CD14-positive monocyte (primary cell): ENCODE measurements at regions not wholly inside any gene's neighbourhood (a gene's known extent, or its start where the extent isn't known, plus 50 kb on each side); places are given as distances from the start of the nearest gene placed in this dataset.

ENCODE experiments used
- DNase-seq, 3 donors: peaks; one replicate each; pipeline ENCODE4 v3.0.0-alpha.2; 2011 to 2022
- H2AFZ ChIP-seq: 2 replicates; pipeline ENCODE4 v1.6.0; 2012; ENCODE audit warnings: mild to moderate bottlenecking, low read depth, low read length, inconsistent platforms; ENCODE audit not compliant: insufficient read depth, poor library complexity, severe bottlenecking
- H3K27ac ChIP-seq, 2 donors: 1 replicate in 1 of 2; 2 replicates in 1 of 2; pipeline ENCODE4 v1.5.1; 2012 to 2013; ENCODE audit warnings: low read length in 2 of 2, control low read depth in 1 of 2, inconsistent platforms in 1 of 2, low read depth in 1 of 2, mild to moderate bottlenecking in 1 of 2
- H3K27me3 ChIP-seq, 2 donors: one replicate each; pipeline versions ENCODE4 v1.6.0 to v1.6.1; 2011 to 2013; ENCODE audit warnings: low read length in 2 of 2; ENCODE audit not compliant: control insufficient read depth in 2 of 2, insufficient read depth in 2 of 2
- H3K36me3 ChIP-seq, 2 donors: replicated peaks in 1 of 2; 1 replicate in 1 of 2; 2 replicates in 1 of 2; pipeline versions ENCODE4 v1.5.1 to v1.6.1; 2012 to 2013; ENCODE audit warnings: low read length in 2 of 2, control low read depth in 1 of 2, inconsistent platforms in 1 of 2, mild to moderate bottlenecking in 1 of 2; ENCODE audit not compliant: insufficient read depth in 2 of 2, control insufficient read depth in 1 of 2
- H3K4me1 ChIP-seq, 2 donors: 1 replicate in 1 of 2; 2 replicates in 1 of 2; pipeline versions ENCODE4 v1.5.1 to v1.6.1; 2012 to 2013; ENCODE audit warnings: low read length in 2 of 2, control low read depth in 1 of 2, inconsistent platforms in 1 of 2, mild to moderate bottlenecking in 1 of 2, moderate library complexity in 1 of 2; ENCODE audit not compliant: insufficient read depth in 2 of 2, control insufficient read depth in 1 of 2
- H3K4me2 ChIP-seq: replicated peaks from 2 replicates; pipeline ENCODE3; 2012; ENCODE audit warnings: low read length, moderate library complexity, mild to moderate bottlenecking; ENCODE audit not compliant: poor library complexity, severe bottlenecking; ENCODE audit errors: extremely low read depth
- H3K4me3 ChIP-seq, 3 experiments: fragments of 200-600 bp in 1 of 3; sonication (generic) in 1 of 3; replicated peaks in 1 of 3; 1 replicate in 2 of 3; 2 replicates in 1 of 3; pipeline ENCODE4 v1.5.1; 2011 to 2013; ENCODE audit warnings: low read length in 3 of 3, mild to moderate bottlenecking in 3 of 3, control low read depth in 2 of 3, low read depth in 2 of 3, inconsistent platforms in 1 of 3, moderate library complexity in 1 of 3
- H3K79me2 ChIP-seq: 2 replicates; pipeline ENCODE4 v1.6.0; 2012; ENCODE audit warnings: mild to moderate bottlenecking, control low read depth, inconsistent platforms, low read length, moderate library complexity; ENCODE audit not compliant: insufficient read depth
- H3K9ac ChIP-seq: 2 replicates; pipeline ENCODE4 v1.6.0; 2017; ENCODE audit warnings: low read length, mild to moderate bottlenecking; ENCODE audit not compliant: insufficient read depth, poor library complexity, severe bottlenecking
- H3K9me3 ChIP-seq, 2 donors: replicated peaks in 1 of 2; 1 replicate in 1 of 2; 2 replicates in 1 of 2; pipeline versions ENCODE4 v1.5.1 to v1.6.1; 2012 to 2013; ENCODE audit warnings: low read length in 2 of 2, control low read depth in 1 of 2; ENCODE audit not compliant: control insufficient read depth in 1 of 2, insufficient read depth in 1 of 2
- H4K20me1 ChIP-seq: 2 replicates; pipeline ENCODE4 v1.6.0; 2012; ENCODE audit warnings: mild to moderate bottlenecking, low read length, control low read depth, moderate library complexity; ENCODE audit not compliant: insufficient read depth
- H3K27ac Mint-ChIP-seq, 7 donors: one replicate each; pipeline ENCODE4 v1.8.0; 2020; ENCODE audit warnings: mild to moderate bottlenecking in 7 of 7, mixed read lengths in 7 of 7, moderate library complexity in 6 of 7, inconsistent platforms in 2 of 7
- H3K27me3 Mint-ChIP-seq, 3 donors: one replicate each; pipeline ENCODE4 v1.8.0; 2021 to 2022; ENCODE audit warnings: low read depth in 3 of 3, mild to moderate bottlenecking in 3 of 3, mixed read lengths in 3 of 3, moderate library complexity in 3 of 3, inconsistent platforms in 1 of 3
- H3K36me3 Mint-ChIP-seq, 2 donors: one replicate each; pipeline ENCODE4 v1.8.0; 2020; ENCODE audit warnings: mixed read lengths in 2 of 2, inconsistent platforms in 1 of 2, mild to moderate bottlenecking in 1 of 2
- H3K4me1 Mint-ChIP-seq: one replicate; pipeline ENCODE4 v1.8.0; 2020; ENCODE audit warnings: mild to moderate bottlenecking, mixed read lengths
- H3K4me3 Mint-ChIP-seq, 2 donors: one replicate each; pipeline ENCODE4 v1.8.0; 2020; ENCODE audit warnings: mild to moderate bottlenecking in 2 of 2, mixed read lengths in 2 of 2, moderate library complexity in 1 of 2
- H3K9me3 Mint-ChIP-seq, 7 donors: one replicate each; pipeline ENCODE4 v1.8.0; 2020 to 2022; ENCODE audit warnings: mixed read lengths in 7 of 7, mild to moderate bottlenecking in 6 of 7, moderate library complexity in 6 of 7, inconsistent platforms in 2 of 7
- WGBS: methylation state at CpG from one replicate; pipeline ENCODE4 v1.1.5; 2013; ENCODE audit warnings: missing lambda C conversion rate; ENCODE audit not compliant: insufficient coverage; 5-methylcytosine and 5-hydroxymethylcytosine counted together
- intact Hi-C, 2 donors: fragments of 100-400 bp; cut with micrococcal nuclease; formaldehyde crosslinking; loops; one replicate each; pipeline versions ENCODE4 v1.15.0 to v1.15.1; 2023
- TF ChIP-seq, protein P1 (sequence below): fragments of 200-600 bp; IDR thresholded peaks from one replicate; pipeline ENCODE4 v1.8.0; 2022; ENCODE audit warnings: antibody characterized with exemption, mild to moderate bottlenecking

DNA sequence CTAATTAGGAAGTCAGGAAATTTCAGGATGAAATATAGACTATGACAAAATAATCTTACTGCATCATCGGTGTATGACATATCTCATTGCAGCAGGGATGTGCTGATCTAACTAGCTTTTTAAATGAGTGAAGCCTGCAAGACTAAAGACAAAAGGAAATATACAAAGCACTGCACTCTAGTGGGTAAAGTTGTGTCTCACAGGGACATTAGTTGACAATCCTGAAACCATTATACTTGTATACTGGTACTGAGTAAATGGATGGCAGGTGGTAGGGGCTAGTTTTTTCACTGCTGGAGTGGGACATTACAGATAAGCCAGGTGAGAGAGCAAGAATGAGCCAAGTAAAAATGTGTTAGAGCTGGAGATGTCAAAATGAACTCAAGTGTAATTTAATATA is 317.5 kb upstream of the RAB6C start:
- H3K9ac ChIP-seq = no peak overlapping the region
- Mint-ChIP-seq H3K4me3 (no peak overlapping the region), H3K27me3 (peaks cover 0 to 2% (median 2%) of the 10 kb centered on the region in 3 donors), H3K36me3 (no peaks in the 10 kb centered on the region), H3K4me1 (no peaks in the 10 kb centered on the region), H3K9me3 (peaks cover 2 to 6% (median 4%) of the 10 kb centered on the region in 7 donors), H3K27ac (no peak overlapping the region)
- no peak for DNase-seq
- intact Hi-C loops = no loop called here
- H2AFZ ChIP-seq = no peak overlapping the region
- no peaks in the 10 kb centered on the region for H3K36me3 ChIP-seq
- TF ChIP-seq, protein P1, sequence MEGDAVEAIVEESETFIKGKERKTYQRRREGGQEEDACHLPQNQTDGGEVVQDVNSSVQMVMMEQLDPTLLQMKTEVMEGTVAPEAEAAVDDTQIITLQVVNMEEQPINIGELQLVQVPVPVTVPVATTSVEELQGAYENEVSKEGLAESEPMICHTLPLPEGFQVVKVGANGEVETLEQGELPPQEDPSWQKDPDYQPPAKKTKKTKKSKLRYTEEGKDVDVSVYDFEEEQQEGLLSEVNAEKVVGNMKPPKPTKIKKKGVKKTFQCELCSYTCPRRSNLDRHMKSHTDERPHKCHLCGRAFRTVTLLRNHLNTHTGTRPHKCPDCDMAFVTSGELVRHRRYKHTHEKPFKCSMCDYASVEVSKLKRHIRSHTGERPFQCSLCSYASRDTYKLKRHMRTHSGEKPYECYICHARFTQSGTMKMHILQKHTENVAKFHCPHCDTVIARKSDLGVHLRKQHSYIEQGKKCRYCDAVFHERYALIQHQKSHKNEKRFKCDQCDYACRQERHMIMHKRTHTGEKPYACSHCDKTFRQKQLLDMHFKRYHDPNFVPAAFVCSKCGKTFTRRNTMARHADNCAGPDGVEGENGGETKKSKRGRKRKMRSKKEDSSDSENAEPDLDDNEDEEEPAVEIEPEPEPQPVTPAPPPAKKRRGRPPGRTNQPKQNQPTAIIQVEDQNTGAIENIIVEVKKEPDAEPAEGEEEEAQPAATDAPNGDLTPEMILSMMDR = no peak
- no peak overlapping the region for H3K27ac ChIP-seq
- H3K4me2 ChIP-seq = no peak overlapping the region
- H3K4me3 ChIP-seq = no peak overlapping the region
- no CpG with 5 or more reads among the region's 1 CpG for WGBS
- no peaks in the 10 kb centered on the region for H3K9me3 ChIP-seq
- no peaks in the 10 kb centered on the region for H3K4me1 ChIP-seq
- H3K27me3 ChIP-seq = no peaks in the 10 kb centered on the region
- H4K20me1 ChIP-seq = no peaks in the 10 kb centered on the region
- H3K79me2 ChIP-seq = no peaks in the 10 kb centered on the region

DNA sequence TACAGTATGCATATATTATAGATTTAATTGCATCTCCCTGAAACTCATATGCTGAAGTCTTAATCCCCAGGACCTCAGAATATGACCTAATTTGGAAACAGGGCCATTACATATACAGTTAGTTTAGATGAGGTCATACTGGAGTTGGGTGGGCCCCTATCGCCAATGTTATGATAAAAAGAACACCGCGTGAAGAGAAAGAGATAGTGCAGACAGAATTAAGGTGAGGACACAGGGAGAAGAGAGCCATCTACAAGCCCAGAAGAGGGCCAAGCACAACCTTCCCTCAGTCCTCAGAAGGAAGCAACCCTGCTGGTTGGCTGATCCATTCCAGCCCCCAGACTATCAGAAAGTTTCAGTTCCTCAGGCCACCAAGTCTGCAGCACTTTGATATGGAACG is 311.9 kb upstream of the RAB6C start:
- no peaks in the 10 kb centered on the region for H3K4me1 Mint-ChIP-seq

More for the DNA sequence above, 311.9 kb upstream of the RAB6C start:
- Histone ChIP-seq H3K9me3 (no peaks in the 10 kb centered on the region), H3K27ac (no peak overlapping the region), H3K4me2 (no peak overlapping the region), H3K4me3 (no peak overlapping the region), H3K4me1 (no peaks in the 10 kb centered on the region), H3K36me3 (no peaks in the 10 kb centered on the region), H3K27me3 (no peaks in the 10 kb centered on the region), H2AFZ (no peak overlapping the region), H3K9ac (no peak overlapping the region), H4K20me1 (no peaks in the 10 kb centered on the region), H3K79me2 (no peaks in the 10 kb centered on the region)
- TF ChIP-seq, protein P1 = no peak
- Mint-ChIP-seq H3K36me3 (no peaks in the 10 kb centered on the region), H3K4me3 (no peak overlapping the region), H3K27me3 (peaks cover 0 to 3% (median 2%) of the 10 kb centered on the region in 3 donors), H3K27ac (no peak overlapping the region), H3K9me3 (peaks cover 0 to 2% (median 0%) of the 10 kb centered on the region in 7 donors)
- WGBS = 94% methylated on average over 2 of the region's 4 CpGs
- intact Hi-C loops = no loop called here
- no peak for DNase-seq
